SU-DHL-6 (cell line): ENCODE measurements at regions not wholly inside any gene's neighbourhood (a gene's known extent, or its start where the extent isn't known, plus 50 kb on each side); places are given as distances from the start of the nearest gene placed in this dataset.

ENCODE experiments used
- CTCF ChIP-seq: fragments of 200-600 bp; sonication (generic); IDR thresholded peaks from one replicate; pipeline ENCODE4 v1.5.1; 2017; ENCODE audit warnings: antibody characterized with exemption, mild to moderate bottlenecking, low read length, moderate library complexity; ENCODE audit not compliant: insufficient read depth, poor library complexity, severe bottlenecking
- EZH2phosphoT487 ChIP-seq: fragments of 200-600 bp; sonication (generic), shearing (Covaris generic); conservative IDR thresholded peaks from 2 replicates; pipeline ENCODE4 v1.6.1; 2018; ENCODE audit warnings: mild to moderate bottlenecking, antibody characterized with exemption, low read length, moderate library complexity, mixed read lengths

GRCh38 chr3:105170423-105170822 lies 196.3 kb upstream of the ALCAM start:
- TF ChIP-seq CTCF (no peak), EZH2phosphoT487 (no peak)
